Hematopoietic multipotent progenitor cell treated with erythropoietin and hydrocortisone succinate and interleukin-3 and kit ligand, for 6 days (in vitro differentiated cells): ENCODE measurements at regions not wholly inside any gene's neighbourhood (a gene's known extent, or its start where the extent isn't known, plus 50 kb on each side); places are given as distances from the start of the nearest gene placed in this dataset.
A peak's percentile ranks its signal among the peaks of the same experiment; 100 is the strongest.
"Not testable (repeated sequence)": the region's sequence is repeated elsewhere in the genome, so short reads cannot be mapped to it uniquely, and the experiment has no call there.

ENCODE experiments used
- DNase-seq: peaks from one replicate; pipeline ENCODE4 v3.0.0-alpha.2; 2015

DNA sequence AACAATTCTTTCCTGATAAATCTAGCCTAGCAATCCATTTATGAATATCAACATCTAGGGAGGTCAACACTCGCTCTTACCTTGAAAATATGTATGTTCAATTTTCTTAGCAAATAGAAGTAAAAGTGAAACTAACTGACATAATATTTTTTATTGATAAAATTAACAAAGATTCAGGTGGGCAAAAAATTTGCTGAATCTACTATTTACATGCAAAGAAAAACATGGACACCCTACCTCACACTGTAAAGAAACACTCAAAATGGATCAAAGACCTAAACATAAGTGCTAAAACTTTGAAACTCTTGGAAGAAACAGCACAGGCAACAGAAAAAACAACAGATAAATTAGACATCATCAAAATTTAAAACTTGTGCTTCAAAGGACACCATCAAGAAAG is 151.6 kb upstream of the MYRIP start:
- no peak for DNase-seq

DNA sequence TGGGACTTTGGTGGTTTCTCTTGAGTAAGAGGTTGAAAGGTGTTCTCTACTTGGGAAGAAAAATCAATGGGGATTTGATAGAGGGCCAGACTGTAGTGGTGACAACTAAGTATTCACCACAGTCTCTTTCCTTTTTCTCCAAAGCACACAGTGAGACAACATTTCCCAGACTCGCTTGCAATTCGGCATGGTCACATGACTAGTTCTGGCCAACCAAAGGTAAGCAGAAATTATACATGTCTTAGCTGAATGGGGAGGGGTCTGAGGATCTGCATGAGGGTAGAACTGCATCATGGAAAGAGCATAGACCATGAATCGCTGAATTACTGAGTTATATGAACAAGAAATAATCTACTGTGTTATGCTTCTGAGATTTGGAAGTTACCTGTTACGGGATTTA is 144.5 kb upstream of the MYRIP start:
- no peak for DNase-seq

DNA sequence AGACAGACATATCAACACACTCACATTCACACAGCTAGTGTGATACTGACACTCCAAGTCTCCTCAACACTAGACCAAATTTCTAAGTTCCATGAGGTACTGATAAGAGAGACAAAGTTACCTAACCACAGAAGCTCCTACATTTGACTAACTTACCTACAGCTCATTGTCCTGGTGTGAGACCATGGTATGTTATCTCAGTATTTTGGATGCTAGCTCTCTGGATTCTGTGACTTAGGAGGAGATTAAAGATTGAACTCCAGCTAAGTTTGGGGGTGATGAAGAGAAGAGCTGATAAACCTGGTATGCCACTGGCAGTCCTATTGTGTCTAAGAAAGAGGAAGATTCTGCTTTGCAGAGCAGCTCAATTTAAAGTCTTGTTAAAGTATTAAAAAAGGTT is 144.0 kb upstream of the MYRIP start:
- DNase-seq: no peak

DNA sequence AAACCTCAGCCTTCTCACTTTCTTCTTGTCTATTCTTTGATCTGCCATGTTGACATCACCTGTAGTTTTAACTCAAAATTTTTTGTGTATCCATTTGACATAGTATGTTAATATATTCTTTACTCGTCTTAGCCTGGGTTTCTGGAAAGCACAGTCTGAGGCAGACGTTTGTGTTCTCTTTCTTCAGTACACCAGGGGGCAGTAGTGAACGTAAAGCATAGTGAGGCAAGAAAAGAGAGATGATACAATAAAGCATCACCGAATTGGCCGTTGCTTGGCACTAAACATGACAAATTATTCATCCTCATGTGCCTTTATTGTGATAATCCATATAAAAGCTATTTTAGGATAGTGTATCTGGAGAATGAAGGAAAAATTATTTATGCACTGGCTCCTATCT is 141.0 kb upstream of the MYRIP start:
- DNase-seq: peak; percentile 80

DNA sequence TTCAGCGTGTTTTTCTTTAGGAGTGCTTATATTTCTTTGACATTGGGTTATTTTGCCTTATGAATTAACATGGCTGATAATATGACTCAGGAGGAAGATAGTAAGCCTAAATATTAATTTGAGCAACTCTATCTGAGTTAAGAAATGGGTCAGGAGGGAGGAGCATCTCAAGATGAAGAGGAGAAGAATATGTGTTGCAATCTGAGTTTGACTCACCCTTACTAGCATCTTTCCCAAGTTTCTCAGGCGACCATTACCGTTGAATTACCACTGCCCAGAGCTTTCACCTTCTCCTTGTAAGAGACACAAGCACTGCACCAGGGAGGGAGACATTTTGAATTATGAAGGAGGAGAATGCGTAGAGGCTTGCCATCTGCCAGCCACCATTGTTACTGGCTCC is 138.3 kb upstream of the MYRIP start:
- DNase-seq: no peak

DNA sequence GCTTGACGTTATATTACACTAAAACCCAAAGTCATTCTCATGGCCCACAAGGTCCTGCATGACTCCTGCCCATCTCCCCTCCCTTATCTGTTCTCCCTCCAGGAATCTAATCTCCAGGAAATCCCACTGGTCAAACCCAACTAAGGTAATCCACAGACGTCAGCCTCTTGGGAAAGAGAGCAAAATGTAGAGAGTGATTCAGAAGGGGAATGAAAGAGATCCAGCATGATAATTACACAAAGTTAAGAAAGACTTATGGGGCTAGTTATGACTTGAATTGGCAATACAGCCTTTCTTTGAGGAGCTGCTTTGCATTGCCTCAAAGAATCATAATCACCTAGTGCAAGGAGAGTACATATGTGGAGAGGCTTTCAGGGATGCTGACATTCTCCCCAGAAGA is 137.8 kb upstream of the MYRIP start:
- DNase-seq: no peak

DNA sequence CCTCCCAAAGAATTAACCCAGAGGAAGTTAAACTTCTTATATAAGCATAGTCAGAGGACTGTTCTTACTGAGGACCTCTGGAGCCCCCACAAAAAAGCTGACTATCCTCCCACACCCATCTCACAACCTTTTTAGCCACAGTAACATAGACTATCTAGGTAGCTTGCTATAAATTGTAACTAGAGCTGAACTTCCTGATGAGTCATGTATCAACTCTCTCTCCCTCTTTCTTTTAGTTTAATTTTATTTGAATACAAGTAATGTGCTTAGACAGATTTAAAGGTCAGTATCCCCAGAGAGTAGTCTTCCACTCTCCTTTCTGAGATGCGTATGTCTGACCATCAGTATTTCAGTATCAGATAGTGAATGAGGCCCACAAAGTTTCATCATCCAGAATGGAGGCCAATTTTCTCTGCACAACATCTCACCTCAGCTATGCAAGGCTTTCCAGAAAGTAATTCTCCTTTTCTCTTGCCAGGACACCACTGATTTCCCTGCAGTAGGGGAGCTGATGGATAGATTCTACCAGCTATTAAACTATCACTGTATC is 104.0 kb upstream of the MYRIP start:
- DNase-seq: no peak

DNA sequence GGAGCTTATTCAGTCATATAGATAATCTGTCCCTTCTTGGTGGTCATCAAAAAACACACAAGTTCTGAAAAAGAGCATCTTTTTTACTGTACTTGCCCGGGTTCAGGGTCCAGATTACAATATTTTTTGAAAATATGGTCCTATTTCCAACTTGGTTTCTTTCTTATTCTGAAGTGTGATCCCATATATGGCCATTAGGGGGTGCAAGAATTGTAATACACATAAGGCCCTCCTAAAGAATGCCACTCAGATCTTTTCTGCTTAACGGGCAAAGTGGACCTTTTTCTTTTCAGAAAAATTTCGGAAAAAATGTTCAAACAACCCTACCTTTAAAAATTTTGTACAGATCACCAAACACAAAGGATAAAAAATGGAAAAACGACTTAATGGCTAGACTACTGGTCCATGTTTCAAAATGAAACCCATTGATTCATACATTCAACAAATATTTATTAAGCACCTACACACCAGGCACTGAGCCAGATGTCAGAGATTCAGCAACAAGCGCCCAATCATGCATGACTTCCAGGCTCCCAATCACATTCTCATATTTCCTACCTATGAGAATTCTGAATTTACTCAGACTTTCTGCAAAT is 102.0 kb upstream of the MYRIP start:
- DNase-seq: peak; percentile 76

DNA sequence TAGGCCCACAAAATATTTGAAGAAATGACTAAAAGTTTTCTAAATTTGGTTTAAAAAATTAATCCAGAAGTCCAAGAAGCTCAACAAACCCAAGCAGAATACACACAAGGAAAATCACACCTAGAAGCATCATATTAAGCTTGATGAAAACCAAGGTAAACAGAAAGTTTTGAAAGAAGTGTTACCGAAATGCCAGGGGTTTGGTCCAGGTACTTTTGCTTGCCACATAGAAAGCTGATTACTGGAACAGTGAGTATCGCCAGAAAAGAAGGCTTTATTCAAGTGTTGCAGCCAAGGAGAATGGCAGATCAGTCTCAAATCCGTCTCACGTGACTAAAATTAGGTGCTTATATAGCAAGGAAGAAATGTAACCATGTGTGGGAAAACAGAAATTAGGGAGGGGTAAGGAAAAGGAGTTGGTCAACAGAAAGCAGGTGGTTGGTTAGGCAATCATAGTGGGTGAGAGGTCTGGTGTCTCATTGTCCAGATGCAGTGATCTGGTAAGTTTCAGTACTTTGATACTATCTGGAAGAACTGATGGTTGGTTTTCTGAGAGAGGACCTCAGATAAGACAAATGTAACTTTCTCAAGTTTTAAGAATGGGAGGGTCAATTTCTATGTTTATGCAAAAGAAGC is 96.9 kb upstream of the MYRIP start:
- peak; percentile 39 for DNase-seq

DNA sequence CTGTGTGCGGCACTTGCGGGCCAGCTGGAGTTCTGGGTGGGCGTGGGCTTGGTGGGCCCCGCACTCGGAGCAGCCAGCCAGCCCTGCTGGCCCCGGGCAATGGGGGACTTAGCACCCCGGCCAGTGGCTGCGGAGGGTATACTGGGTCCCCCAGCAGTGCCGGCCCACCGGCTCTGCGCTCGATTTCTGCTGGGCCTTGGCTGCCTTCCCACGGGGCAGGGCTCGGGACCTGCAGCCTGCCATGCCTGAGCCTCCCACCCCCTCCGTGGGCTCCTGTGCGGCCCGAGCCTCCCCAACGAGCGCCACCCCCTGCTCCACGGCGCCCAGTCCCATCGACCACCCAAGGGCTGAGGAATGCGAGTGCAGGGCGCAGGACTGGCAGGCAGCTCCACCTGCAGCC is 96.1 kb upstream of the MYRIP start:
- not testable (repeated sequence) for DNase-seq

DNA sequence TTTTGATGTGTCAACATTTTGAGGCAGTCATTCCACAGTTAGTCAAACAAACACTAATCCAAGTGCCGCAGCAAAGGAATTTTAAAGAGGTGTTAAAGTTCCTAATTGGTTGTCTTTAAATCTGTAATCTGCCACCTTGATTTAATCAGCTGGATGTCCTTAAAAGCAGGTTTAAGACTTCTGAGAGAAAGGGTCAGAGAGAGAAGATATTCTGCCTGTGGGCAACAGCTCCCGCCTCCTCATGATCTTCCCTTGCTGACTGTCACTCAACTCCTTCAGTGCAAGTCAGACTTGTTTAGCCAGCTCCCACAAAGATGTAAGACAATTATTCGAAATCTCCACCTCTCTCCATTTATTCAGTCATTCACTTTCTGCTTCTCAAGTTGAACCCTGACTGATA is 92.6 kb upstream of the MYRIP start:
- no peak for DNase-seq

DNA sequence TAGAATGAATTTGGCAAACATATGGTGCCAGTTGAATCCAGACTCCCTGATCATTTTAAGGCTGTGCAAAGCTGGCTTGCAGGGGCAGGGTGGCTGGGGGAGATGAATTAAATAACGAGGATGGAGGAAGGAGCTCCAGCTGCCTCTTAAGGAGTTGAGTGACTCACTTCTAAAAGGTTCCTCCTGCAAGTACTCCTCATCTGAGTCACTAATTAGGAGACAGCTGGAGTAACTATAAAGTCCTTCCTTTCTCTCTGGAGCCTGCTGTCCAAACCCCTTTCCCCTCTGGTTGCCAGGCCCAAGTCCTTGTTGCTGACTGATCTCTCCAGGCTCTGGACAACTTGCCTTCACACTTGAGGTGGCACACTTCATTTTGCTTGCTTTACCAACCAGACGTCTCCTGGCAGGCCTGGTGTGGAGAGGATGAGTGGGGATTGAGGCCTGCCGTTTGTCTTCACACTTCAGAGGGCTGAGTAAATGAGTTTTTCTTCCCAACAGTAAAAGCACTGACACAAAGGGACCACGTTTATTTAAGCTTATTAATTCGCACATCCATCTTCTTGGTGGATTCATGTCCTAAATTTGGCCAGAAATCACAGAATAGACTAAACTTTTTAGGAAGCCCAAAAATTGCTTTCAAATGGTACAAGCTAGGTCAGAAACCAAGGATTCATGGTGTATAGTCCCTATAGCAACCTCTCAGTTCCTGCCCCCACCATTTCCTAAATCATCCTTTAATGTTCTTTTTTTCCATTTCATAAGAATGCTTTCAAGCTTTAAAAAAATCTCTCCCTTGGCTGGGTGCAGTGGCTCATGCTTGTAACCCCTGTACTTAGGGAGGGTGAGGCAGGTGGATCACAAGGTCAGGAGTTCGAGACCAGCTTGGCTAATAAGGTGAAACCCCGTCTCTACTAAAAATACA is 90.5 kb upstream of the MYRIP start:
- no peak for DNase-seq

DNA sequence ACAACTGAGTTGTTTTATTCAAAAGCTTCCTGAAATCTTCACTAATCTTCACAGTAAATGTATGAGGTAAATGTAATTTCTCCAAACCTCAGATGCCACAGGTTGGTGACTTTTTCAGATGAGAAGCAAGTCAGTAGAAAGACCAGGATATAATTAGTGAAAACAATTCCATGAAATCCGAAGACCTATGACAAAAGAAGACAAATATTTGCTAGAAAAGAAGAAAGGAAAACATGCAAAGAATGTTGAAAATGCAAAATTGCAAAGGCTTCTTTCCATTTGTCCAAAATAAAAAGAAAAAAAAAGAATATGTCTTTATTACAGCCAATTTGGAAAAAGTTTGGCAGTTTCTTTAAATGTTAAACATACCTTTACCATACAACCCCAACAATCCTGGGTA is 88.3 kb upstream of the MYRIP start:
- no peak for DNase-seq

DNA sequence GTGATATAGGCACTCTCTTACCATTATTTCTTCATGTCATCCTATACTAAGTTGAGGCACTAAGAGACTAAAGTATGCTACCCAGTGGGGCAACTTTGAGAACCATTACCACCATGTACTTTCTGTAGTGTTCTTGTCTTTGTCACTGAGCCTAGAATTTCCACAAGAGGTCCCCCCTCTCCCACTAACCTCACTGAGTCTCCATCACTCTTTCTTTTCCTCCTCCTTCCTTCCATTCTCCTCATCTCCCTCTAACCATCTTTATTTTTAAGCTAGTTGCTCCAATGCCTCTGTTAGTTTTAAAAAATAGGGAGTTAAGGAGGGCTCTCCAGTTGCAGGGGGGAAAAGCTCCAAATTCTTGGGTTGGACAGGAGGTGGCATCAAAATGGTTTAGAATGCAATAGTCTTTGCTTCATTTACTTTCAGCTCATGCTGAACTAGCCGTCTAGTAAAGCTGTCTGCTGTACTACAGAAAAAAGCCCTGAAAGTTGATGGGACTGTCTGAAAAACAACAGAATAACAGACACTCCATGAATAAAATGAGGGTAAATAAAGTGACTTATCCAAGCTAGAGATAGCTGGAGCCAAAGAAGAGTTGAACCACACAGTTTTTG is 85.1 kb upstream of the MYRIP start:
- DNase-seq: peak; percentile 30

DNA sequence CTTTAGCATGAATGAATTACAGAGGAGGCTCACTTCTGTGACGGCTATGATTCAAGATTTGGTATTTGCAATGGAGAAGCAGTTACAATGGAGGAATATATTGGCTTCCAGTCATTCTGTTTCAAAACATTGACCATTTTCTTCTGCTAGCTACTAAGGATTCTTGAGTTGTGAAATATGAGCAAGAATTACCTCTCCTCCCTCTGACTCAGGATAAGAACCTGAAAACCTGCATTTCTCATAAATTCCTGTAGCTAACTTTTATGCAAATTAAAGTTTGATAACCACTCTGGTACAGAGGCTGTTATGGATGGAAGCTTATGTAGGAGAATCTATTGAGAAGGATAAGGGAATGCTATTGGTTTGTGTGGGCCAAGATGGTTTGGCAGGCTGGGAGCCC is 84.1 kb upstream of the MYRIP start:
- no peak for DNase-seq

DNA sequence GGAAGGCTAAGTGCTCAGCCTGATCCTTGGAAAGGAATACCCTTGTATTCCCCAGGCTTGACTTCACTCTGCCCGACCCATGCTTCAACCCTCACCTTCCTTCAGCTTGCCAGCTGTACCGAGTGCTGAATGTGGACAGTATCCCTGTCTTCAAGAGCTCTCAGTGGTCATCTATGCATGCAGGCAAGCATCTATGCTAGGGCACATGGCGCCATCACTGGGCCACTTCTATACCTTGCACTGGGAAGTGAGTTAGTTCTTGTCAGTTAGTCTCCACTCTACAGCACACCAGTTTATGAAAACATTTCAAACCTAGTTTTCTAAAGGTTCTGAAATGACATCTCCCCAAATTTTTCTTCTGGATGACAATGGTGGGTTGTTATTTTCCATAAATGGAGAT is 82.0 kb upstream of the MYRIP start:
- DNase-seq: peak; percentile 44

DNA sequence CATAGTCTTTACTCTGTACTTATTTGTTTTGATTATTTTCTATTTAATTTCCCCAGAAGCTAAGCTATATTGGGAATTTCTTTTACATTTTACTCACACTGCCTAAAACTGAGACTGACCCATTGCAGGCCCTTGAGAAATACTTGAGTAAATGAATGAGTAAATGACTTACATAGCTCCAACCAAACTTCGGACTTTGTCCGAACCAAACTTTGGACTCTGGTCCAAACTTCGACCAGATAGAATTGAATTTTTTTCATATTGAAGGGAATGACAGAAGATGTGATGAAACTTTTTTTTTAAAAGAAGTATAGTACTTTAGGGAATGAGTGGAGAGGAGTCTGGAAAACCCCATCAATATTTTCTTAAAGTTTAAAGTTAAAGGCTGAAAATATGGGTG is 75.6 kb upstream of the MYRIP start:
- no peak for DNase-seq

DNA sequence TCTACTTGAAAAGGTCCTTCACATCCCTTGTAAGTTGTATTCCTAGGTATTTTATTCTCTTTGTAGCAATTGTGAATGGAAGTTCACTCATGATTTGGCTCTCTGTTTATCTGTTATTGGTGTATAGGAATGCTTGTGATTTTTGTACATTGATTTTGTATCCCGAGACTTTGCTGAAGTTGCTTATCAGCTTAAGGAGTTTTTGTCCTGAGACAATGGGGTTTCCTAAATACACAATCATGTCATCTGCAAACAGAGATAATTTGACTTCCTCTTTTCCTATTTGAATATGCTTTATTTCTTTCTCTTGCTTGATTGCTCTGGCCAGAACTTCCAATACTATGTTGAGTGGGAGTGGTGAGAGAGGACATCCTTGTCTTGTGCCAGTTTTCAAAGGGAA is 69.8 kb upstream of the MYRIP start:
- not testable (repeated sequence) for DNase-seq

DNA sequence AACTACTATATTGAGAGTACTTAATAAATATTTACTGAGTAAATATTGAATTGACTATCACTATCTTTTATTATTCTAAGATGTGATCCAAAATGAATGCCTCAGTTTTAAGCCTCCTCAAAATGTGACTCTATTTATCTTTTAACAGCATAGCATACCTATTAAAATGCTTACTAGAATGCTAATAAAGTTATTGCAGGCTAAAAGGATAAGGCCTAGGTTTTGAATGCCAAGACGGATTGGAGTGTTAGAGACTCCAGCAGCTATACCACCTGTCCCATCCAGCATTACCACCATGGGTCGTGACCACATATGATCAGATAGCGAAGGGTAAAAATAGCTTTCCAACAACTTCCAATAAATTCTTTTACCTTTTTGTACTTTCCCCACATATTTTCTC is 64.7 kb upstream of the MYRIP start:
- DNase-seq: no peak

DNA sequence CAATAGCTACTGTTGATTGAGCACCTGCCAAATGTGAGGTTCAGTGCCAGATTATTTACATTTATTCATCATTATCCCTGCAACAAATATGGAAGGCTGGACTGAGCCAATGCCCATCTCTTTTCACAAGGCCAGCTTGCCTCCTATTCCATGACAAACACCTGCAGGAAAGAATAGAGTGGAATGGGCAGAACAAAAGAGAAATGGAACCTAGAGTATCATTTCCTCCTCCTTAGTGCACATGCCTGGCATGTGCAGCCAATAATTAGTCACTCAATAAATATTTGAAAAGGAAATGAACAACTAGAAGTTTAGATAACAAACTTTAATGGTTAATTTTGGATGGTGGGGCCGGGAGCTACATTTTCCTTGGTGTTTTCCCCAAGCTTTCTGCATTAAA is 61.4 kb upstream of the MYRIP start:
- no peak for DNase-seq

DNA sequence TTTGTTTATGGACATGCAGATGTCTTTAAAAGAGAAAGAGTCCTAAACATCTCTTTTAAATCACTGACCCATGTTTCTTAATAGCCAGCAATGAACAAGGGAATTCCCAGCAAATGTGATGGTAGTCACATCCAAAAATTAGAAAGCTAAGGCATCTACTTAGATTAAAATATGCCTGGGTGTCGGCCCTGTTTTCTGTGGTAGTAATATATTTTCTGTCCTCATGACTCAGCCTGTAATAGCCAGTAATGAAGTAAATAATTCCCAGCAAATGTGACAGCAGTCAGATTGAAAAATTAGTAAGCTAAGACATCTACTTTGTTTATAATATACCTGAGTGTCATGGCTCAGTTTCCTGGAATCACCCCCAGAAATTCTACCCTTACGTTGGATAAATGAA is 60.6 kb upstream of the MYRIP start:
- DNase-seq: no peak

DNA sequence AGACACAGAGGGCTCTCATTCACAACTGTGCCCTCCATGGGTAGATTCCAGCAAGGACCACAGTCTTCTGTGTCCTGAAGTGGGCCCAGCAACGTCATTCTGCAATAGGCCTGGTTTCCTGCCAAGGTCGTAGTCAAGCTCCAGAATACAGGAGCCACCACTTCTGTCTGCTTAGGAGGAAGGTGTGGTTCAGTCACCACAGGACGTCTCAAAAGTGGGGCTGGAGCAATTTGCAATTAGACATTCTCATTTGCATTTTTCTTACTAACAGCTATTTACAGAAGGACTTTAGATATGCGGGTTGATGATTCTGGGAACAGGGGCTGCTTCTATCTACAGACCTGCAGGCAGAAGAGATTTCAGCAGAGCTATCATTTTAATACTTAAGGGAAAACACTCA is 58.7 kb upstream of the MYRIP start:
- peak; percentile 45 for DNase-seq

DNA sequence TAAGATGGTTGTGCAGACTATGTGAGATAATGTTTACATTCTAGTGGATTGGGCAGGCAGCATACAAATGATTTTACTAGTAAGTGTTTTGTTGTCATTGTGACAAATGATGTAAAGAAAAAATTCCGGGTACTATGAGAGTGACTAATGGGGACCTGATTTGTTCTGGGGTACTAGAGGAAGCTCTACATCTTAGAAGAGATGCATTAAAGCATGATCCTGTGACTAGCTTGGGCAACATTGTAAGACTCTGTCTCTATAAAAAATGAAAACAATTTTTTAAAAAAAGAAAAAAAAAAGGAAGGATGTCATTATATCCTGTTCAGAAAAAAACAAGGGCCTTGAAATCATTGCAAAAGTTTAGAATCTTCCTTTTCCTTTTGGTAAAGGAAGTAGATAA is 58.1 kb upstream of the MYRIP start:
- no peak for DNase-seq
